IMR-90 (cell line): ENCODE measurements at regions not wholly inside any gene's neighbourhood (a gene's known extent, or its start where the extent isn't known, plus 50 kb on each side); places are given as distances from the start of the nearest gene placed in this dataset.

Experiments
- ATAC-seq: fragments of 200-7000 bp; cut with Tn5 transposase; 2 replicates; pipeline ENCODE4 v1.9.1; 2020; ENCODE audit warnings: low read depth, mild to moderate bottlenecking, moderate library complexity
- BruUV-seq: library from RNA; stranded (reverse); fragments of 400-500 nt; replicated peaks from 2 replicates; lab custom pipeline; 2021; lab: Mats Ljungman, UMichigan
- CTCF ChIA-PET: fragments of 300-600 bp; formaldehyde crosslinking; extraction: SDS; loops from one replicate; lab custom pipeline; 2021; ENCODE audit warnings: antibody characterized with exemption; lab: Yijun Ruan, JAX
- POLR2A ChIA-PET: fragments of 300-600 bp; sonication (Branson Sonifier 250); formaldehyde crosslinking; loops from one replicate; lab custom pipeline; 2022; ENCODE audit warnings: antibody characterized with exemption; ENCODE audit not compliant: unreplicated experiment; lab: Charles Lee
- DNase-seq: peaks from one replicate; pipeline ENCODE4 v3.0.0; 2013
- H2AFZ ChIP-seq: replicated peaks from 2 replicates; pipeline ENCODE3; 2013; ENCODE audit warnings: low read length, mild to moderate bottlenecking; ENCODE audit not compliant: poor library complexity
- H2AK5ac ChIP-seq: 2 replicates; pipeline ENCODE4 v1.6.1; 2013; ENCODE audit warnings: low read depth, low read length, inconsistent platforms
- H2AK9ac ChIP-seq: replicated peaks from 2 replicates; pipeline ENCODE3; 2013; ENCODE audit warnings: mild to moderate bottlenecking, low read depth, low read length, moderate library complexity; ENCODE audit not compliant: poor library complexity
- H2BK120ac ChIP-seq: 2 replicates; pipeline ENCODE4 v1.6.1; 2013; ENCODE audit warnings: low read depth, low read length, inconsistent platforms
- H2BK15ac ChIP-seq: 3 replicates; pipeline ENCODE4 v1.6.1; 2013; ENCODE audit warnings: low read depth, low read length, inconsistent platforms
- H2BK20ac ChIP-seq: 2 replicates; pipeline ENCODE4 v1.6.1; 2013; ENCODE audit warnings: low read depth, mild to moderate bottlenecking, inconsistent platforms, low read length, moderate library complexity
- H2BK5ac ChIP-seq: 2 replicates; pipeline ENCODE4 v1.6.1; 2013; ENCODE audit warnings: mild to moderate bottlenecking, low read depth, low read length, inconsistent platforms; ENCODE audit not compliant: poor library complexity, severe bottlenecking
- H3K14ac ChIP-seq: replicated peaks from 2 replicates; pipeline ENCODE4 v1.6.1; 2013; ENCODE audit warnings: low read depth, low read length, inconsistent platforms
- H3K18ac ChIP-seq: 2 replicates; pipeline ENCODE4 v1.6.1; 2013; ENCODE audit warnings: low read depth, low read length, control low read depth
- H3K23ac ChIP-seq: 2 replicates; pipeline ENCODE4 v1.6.1; 2013; ENCODE audit warnings: low read depth, low read length, inconsistent platforms
- H3K27ac ChIP-seq: 2 replicates; pipeline ENCODE4 v1.5.1; 2013; ENCODE audit warnings: mild to moderate bottlenecking, control low read depth, low read length; ENCODE audit not compliant: insufficient read depth
- H3K27me3 ChIP-seq: 2 replicates; pipeline ENCODE4 v1.6.1; 2013; ENCODE audit warnings: low read length; ENCODE audit not compliant: control insufficient read depth, insufficient read depth
- H3K36me3 ChIP-seq: 2 replicates; pipeline ENCODE4 v1.6.1; 2013; ENCODE audit warnings: low read length, mixed read lengths; ENCODE audit not compliant: control insufficient read depth, insufficient read depth
- H3K4ac ChIP-seq: 2 replicates; pipeline ENCODE4 v1.6.1; 2013; ENCODE audit warnings: low read depth, low read length, inconsistent platforms
- H3K4me1 ChIP-seq: 2 replicates; pipeline ENCODE4 v1.6.1; 2013; ENCODE audit warnings: low read length, mixed read lengths; ENCODE audit not compliant: control insufficient read depth, insufficient read depth
- H3K4me2 ChIP-seq: 2 replicates; pipeline ENCODE4 v1.6.1; 2013; ENCODE audit warnings: low read depth, mild to moderate bottlenecking, control low read depth, low read length, moderate library complexity
- H3K4me3 ChIP-seq: 2 replicates; pipeline ENCODE4 v1.5.1; 2013; ENCODE audit warnings: low read depth, mild to moderate bottlenecking, control low read depth, low read length, moderate library complexity; ENCODE audit not compliant: insufficient read depth
- H3K56ac ChIP-seq: 2 replicates; pipeline ENCODE4 v1.6.1; 2013; ENCODE audit warnings: low read length, inconsistent platforms; ENCODE audit not compliant: insufficient read depth; ENCODE audit errors: extremely low read depth
- H3K79me1 ChIP-seq, 2 experiments: 2 replicates each; pipeline ENCODE4 v1.6.1; 2013; ENCODE audit warnings: low read length in 2 of 2, inconsistent platforms in 1 of 2, low read depth in 1 of 2
- H3K9ac ChIP-seq: 2 replicates; pipeline ENCODE4 v1.6.1; 2013; ENCODE audit warnings: low read depth, low read length, control low read depth
- H3K9me1 ChIP-seq: 2 replicates; pipeline ENCODE4 v1.6.1; 2013; ENCODE audit warnings: low read length, inconsistent platforms; ENCODE audit not compliant: insufficient read depth
- H3K9me3 ChIP-seq: 2 replicates; pipeline ENCODE4 v1.6.1; 2013; ENCODE audit warnings: low read length; ENCODE audit not compliant: control insufficient read depth, insufficient read depth
- H4K20me1 ChIP-seq: 2 replicates; pipeline ENCODE4 v1.6.1; 2013; ENCODE audit warnings: low read length, inconsistent platforms; ENCODE audit not compliant: insufficient read depth
- H4K5ac ChIP-seq: 2 replicates; pipeline ENCODE4 v1.6.1; 2013; ENCODE audit warnings: mild to moderate bottlenecking, low read depth, low read length, control low read depth
- H4K8ac ChIP-seq, 2 experiments: 2 replicates each; pipeline ENCODE4 v1.6.1; 2013; ENCODE audit warnings: low read depth in 2 of 2, low read length in 2 of 2, control low read depth in 1 of 2, inconsistent platforms in 1 of 2
- H4K91ac ChIP-seq: 2 replicates; pipeline ENCODE4 v1.6.1; 2013; ENCODE audit warnings: low read depth, low read length, inconsistent platforms; ENCODE audit not compliant: insufficient read depth
- CHD1 ChIP-seq: IDR thresholded peaks from 2 replicates; pipeline ENCODE4 v1.6.1; 2012; ENCODE audit warnings: low read depth, low read length, improper control_type of control experiment
- MAFK ChIP-seq: IDR thresholded peaks from 2 replicates; pipeline ENCODE4 v1.6.1; 2012; ENCODE audit warnings: low read depth, low read length, improper control_type of control experiment
- RFX5 ChIP-seq: IDR thresholded peaks from 2 replicates; pipeline ENCODE4 v1.8.0; 2012; ENCODE audit warnings: low read depth, mild to moderate bottlenecking, low read length, moderate library complexity
- SMC3 ChIP-seq: fragments of 150-350 bp; IDR thresholded peaks from 2 replicates; pipeline ENCODE4 v1.6.1; 2016; ENCODE audit warnings: low read depth, mild to moderate bottlenecking, antibody characterized with exemption, low read length, moderate library complexity
- WGBS, 2 experiments: methylation state at CpG; one replicate each; pipeline versions ENCODE4 v1.1.5 to v1.1.7; 2013; ENCODE audit warnings: missing lambda C conversion rate in 2 of 2; ENCODE audit not compliant: insufficient read length in 1 of 2; ENCODE audit errors: extremely low coverage in 2 of 2; 5-methylcytosine and 5-hydroxymethylcytosine counted together
- dilution Hi-C: fragments of 300-500 bp; cut with HindIII; formaldehyde crosslinking; loops from one replicate; pipeline ENCODE4 v1.14.3; 2018; ENCODE audit warnings: low sequenced_read_pairs; ENCODE audit not compliant: unreplicated experiment
- in situ Hi-C: fragments of 300-500 bp; cut with MboI; formaldehyde crosslinking; loops from 3 replicates; pipeline ENCODE4 v1.14.3; 2019; ENCODE audit warnings: low sequenced_read_pairs, inconsistent platforms, mixed read lengths
- intact Hi-C: fragments of 100-400 bp; cut with micrococcal nuclease; formaldehyde crosslinking; loops from 2 replicates; pipeline ENCODE4 v1.10.0; 2022
- TF ChIP-seq, protein P1 (sequence below): fragments of 150-350 bp; IDR thresholded peaks from 2 replicates; pipeline ENCODE4 v1.6.1; 2016; ENCODE audit warnings: low read depth, mild to moderate bottlenecking, low read length, moderate library complexity, borderline replicate concordance
- TF ChIP-seq, protein P2 (sequence below): conservative IDR thresholded peaks from 2 replicates; pipeline ENCODE4 v1.5.1; 2012; ENCODE audit warnings: mild to moderate bottlenecking, low read depth, low read length, improper control_type of control experiment

DNA sequence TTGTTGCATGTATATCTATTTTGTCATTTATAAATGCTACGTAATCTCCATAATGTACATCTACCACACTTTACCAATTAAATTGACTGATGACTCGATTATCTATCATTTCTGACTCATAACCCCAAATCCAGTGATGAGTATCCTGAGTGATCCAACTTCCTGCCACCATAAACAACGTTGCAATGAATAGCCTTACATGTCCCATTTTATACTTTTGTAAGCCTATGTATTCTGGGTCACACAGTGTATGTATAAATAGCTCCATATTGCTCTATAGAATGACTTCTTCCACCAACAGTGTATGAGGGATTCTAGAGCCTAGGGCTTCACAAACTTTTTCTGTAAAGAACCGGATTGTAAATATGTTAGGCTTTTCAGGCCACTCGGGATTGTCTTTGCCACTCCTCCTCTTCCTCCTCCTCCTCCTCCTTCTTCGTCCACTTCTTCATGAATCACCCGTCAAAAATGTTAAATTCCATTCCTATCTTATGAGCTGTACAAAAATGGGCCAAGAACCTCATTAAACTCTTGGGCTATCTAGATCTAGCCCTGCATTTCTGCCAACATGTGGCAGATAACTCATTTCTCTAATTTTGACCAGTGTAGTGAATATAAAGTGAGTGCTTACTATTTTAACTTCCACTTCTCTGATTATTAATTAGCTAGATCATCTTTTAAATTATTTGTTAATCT, 672.2 kb upstream of the AMOT start:
- TF ChIP-seq SMC3, result no peak
- TF ChIP-seq RFX5, result no peak
- TF ChIP-seq, protein P1, sequence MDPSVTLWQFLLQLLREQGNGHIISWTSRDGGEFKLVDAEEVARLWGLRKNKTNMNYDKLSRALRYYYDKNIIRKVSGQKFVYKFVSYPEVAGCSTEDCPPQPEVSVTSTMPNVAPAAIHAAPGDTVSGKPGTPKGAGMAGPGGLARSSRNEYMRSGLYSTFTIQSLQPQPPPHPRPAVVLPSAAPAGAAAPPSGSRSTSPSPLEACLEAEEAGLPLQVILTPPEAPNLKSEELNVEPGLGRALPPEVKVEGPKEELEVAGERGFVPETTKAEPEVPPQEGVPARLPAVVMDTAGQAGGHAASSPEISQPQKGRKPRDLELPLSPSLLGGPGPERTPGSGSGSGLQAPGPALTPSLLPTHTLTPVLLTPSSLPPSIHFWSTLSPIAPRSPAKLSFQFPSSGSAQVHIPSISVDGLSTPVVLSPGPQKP, result no peak
- no peak for TF ChIP-seq CHD1
- TF ChIP-seq MAFK, result no peak
- TF ChIP-seq, protein P2, sequence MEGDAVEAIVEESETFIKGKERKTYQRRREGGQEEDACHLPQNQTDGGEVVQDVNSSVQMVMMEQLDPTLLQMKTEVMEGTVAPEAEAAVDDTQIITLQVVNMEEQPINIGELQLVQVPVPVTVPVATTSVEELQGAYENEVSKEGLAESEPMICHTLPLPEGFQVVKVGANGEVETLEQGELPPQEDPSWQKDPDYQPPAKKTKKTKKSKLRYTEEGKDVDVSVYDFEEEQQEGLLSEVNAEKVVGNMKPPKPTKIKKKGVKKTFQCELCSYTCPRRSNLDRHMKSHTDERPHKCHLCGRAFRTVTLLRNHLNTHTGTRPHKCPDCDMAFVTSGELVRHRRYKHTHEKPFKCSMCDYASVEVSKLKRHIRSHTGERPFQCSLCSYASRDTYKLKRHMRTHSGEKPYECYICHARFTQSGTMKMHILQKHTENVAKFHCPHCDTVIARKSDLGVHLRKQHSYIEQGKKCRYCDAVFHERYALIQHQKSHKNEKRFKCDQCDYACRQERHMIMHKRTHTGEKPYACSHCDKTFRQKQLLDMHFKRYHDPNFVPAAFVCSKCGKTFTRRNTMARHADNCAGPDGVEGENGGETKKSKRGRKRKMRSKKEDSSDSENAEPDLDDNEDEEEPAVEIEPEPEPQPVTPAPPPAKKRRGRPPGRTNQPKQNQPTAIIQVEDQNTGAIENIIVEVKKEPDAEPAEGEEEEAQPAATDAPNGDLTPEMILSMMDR, result no peak
- Histone ChIP-seq H4K5ac (no peak overlapping the region), H4K91ac (no peak overlapping the region), H3K36me3 (no peaks in the 10 kb centered on the region), H3K4me1 (no peaks in the 10 kb centered on the region), H3K4ac (no peak overlapping the region), H3K14ac (no peak overlapping the region), H3K23ac (no peak overlapping the region), H2BK5ac (peak overlapping the region; percentile 41), H3K4me2 (peak overlapping the region; percentile 9; the same call in 1 of the 2 replicates), H3K9me3 (no peaks in the 10 kb centered on the region), H2AK9ac (no peak overlapping the region), H2BK20ac (no peak overlapping the region), H2BK120ac (no peak overlapping the region), H4K8ac (no peak overlapping the region), H3K27ac (no peak overlapping the region), H3K4me3 (no peak overlapping the region), H3K9me1 (no peaks in the 10 kb centered on the region), H3K9ac (no peak overlapping the region), H3K27me3 (no peaks in the 10 kb centered on the region; the same call in 1 of the 2 replicates), H3K18ac (no peak overlapping the region), H2AK5ac (no peak overlapping the region), H3K56ac (no peak overlapping the region), H2BK15ac (no peak overlapping the region), H2AFZ (no peak overlapping the region), H3K79me1 (no peaks in the 10 kb centered on the region), H4K20me1 (no peaks in the 10 kb centered on the region)
- ChIA-PET CTCF (interaction anchor here (0.6 kb wide), 1 partner anchor 401 kb away, joined by 3 read pairs; no protein-coding TSS in a partner anchor), POLR2A (no interaction called here)
- in situ Hi-C loops (no loop called here), dilution Hi-C loops (no loop called here), intact Hi-C loops (no loop called here)
- ATAC-seq, result peak; percentile 27; the same call in 1 of the 2 replicates
- no TSS peak for BruUV-seq
- WGBS, 2 experiments, result no CpG with 5 or more reads among the region's 7 CpGs
- peak; percentile 37 for DNase-seq
